Endodermal cell (in vitro differentiated cells): ENCODE measurements at regions not wholly inside any gene's neighbourhood (a gene's known extent, or its start where the extent isn't known, plus 50 kb on each side); places are given as distances from the start of the nearest gene placed in this dataset.

Experiments
- DNase-seq: peaks from one replicate; pipeline ENCODE4 v3.0.0-alpha.2; 2017
- H3K27ac ChIP-seq: 2 replicates; pipeline ENCODE4 v1.5.1; 2013; ENCODE audit warnings: mild to moderate bottlenecking, low read depth, low read length, moderate library complexity
- H3K27me3 ChIP-seq: 2 replicates; pipeline ENCODE4 v1.6.1; 2013; ENCODE audit warnings: mild to moderate bottlenecking, low read length, moderate library complexity; ENCODE audit not compliant: insufficient read depth, control insufficient read depth, poor library complexity, severe bottlenecking
- H3K36me3 ChIP-seq: 2 replicates; pipeline ENCODE4 v1.7.0; 2013; ENCODE audit warnings: mild to moderate bottlenecking, low read length, moderate library complexity; ENCODE audit not compliant: control insufficient read depth, insufficient read depth
- H3K4me1 ChIP-seq: one replicate; pipeline ENCODE4 v1.7.0; 2013; ENCODE audit warnings: low read length; ENCODE audit not compliant: control insufficient read depth, insufficient read depth
- H3K4me3 ChIP-seq: 2 replicates; pipeline ENCODE4 v1.5.1; 2013; ENCODE audit warnings: mild to moderate bottlenecking, low read length, moderate library complexity
- H3K9ac ChIP-seq: 2 replicates; pipeline ENCODE4 v1.6.1; 2013; ENCODE audit warnings: mild to moderate bottlenecking, low read length, moderate library complexity; ENCODE audit not compliant: poor library complexity, severe bottlenecking; ENCODE audit errors: extremely low read depth
- H3K9me3 ChIP-seq: 2 replicates; pipeline ENCODE4 v1.6.1; 2013; ENCODE audit warnings: mild to moderate bottlenecking, low read length, moderate library complexity; ENCODE audit not compliant: control insufficient read depth
- H3K27ac Mint-ChIP-seq: 2 replicates; pipeline ENCODE4 v1.8.0; 2020; ENCODE audit warnings: mixed read lengths
- H3K27me3 Mint-ChIP-seq: 2 replicates; pipeline ENCODE4 v1.8.0; 2021; ENCODE audit warnings: mild to moderate bottlenecking, mixed read lengths; ENCODE audit not compliant: insufficient read depth
- H3K36me3 Mint-ChIP-seq: 2 replicates; pipeline ENCODE4 v1.8.0; 2020; ENCODE audit warnings: low read depth, mixed read lengths
- H3K4me1 Mint-ChIP-seq: 2 replicates; pipeline ENCODE4 v1.8.0; 2020; ENCODE audit warnings: mixed read lengths
- H3K4me3 Mint-ChIP-seq: 2 replicates; pipeline ENCODE4 v1.8.0; 2020; ENCODE audit warnings: mild to moderate bottlenecking, moderate library complexity, mixed read lengths
- H3K9me3 Mint-ChIP-seq: 2 replicates; pipeline ENCODE4 v1.8.0; 2020; ENCODE audit warnings: mild to moderate bottlenecking, mixed read lengths
- CTCF ChIP-seq: fragments of 200-600 bp; sonication (generic); conservative IDR thresholded peaks from 2 replicates; pipeline ENCODE4 v1.5.0; 2021; ENCODE audit warnings: antibody characterized with exemption, mild to moderate bottlenecking
- WGBS, 2 experiments: methylation state at CpG; one replicate each; pipeline versions ENCODE4 v1.1.5 to v1.1.7; 2013; ENCODE audit warnings: missing lambda C conversion rate in 2 of 2, mixed read lengths in 1 of 2; ENCODE audit not compliant: insufficient coverage in 1 of 2, insufficient read length in 1 of 2; 5-methylcytosine and 5-hydroxymethylcytosine counted together

GRCh38 chr11:30775233-30775522 lies 189.0 kb upstream of the MPPED2 start:
- Histone ChIP-seq H3K4me1 (no peaks in the 10 kb centered on the region), H3K9me3 (no peaks in the 10 kb centered on the region), H3K36me3 (no peaks in the 10 kb centered on the region), H3K27me3 (no peaks in the 10 kb centered on the region), H3K27ac (no peak overlapping the region), H3K9ac (no peak overlapping the region), H3K4me3 (no peak overlapping the region)
- WGBS, 2 experiments, result 81 to 86% methylated on average over 1 of the region's 1 CpG
- Mint-ChIP-seq H3K4me3 (no peak overlapping the region), H3K27ac (no peak overlapping the region), H3K27me3 (no peaks in the 10 kb centered on the region), H3K4me1 (peaks cover 5% of the 10 kb centered on the region), H3K9me3 (no peaks in the 10 kb centered on the region), H3K36me3 (no peaks in the 10 kb centered on the region)
- no peak for DNase-seq
- peak; percentile 57 for TF ChIP-seq CTCF

GRCh38 chr11:30774496-30775232 lies 188.5 kb upstream of the MPPED2 start:
- Mint-ChIP-seq H3K36me3 (no peaks in the 10 kb centered on the region), H3K27me3 (no peaks in the 10 kb centered on the region), H3K4me1 (peaks cover 5% of the 10 kb centered on the region), H3K9me3 (no peaks in the 10 kb centered on the region), H3K27ac (no peak overlapping the region), H3K4me3 (no peak overlapping the region)
- DNase-seq, result peak; percentile 65
- Histone ChIP-seq H3K9ac (no peak overlapping the region), H3K27me3 (no peaks in the 10 kb centered on the region), H3K9me3 (no peaks in the 10 kb centered on the region), H3K27ac (no peak overlapping the region), H3K4me3 (no peak overlapping the region), H3K36me3 (no peaks in the 10 kb centered on the region), H3K4me1 (no peaks in the 10 kb centered on the region)
- no peak for TF ChIP-seq CTCF
- WGBS, 2 experiments, result 31 to 49% methylated on average over 5 to 8 of the region's 8 CpGs

GRCh38 chr11:30772908-30773307 lies 186.8 kb upstream of the MPPED2 start:
- DNase-seq, result no peak
- Histone ChIP-seq H3K9ac (no peak overlapping the region), H3K27me3 (no peaks in the 10 kb centered on the region), H3K9me3 (no peaks in the 10 kb centered on the region), H3K4me1 (no peaks in the 10 kb centered on the region), H3K4me3 (no peak overlapping the region), H3K36me3 (no peaks in the 10 kb centered on the region), H3K27ac (no peak overlapping the region)
- peaks cover 5% of the 10 kb centered on the region for H3K4me1 Mint-ChIP-seq
- no peaks in the 10 kb centered on the region for H3K36me3 Mint-ChIP-seq
- H3K27ac Mint-ChIP-seq, result no peak overlapping the region
- TF ChIP-seq CTCF, result no peak
- no peaks in the 10 kb centered on the region for H3K9me3 Mint-ChIP-seq
- 91 to 100% methylated on average over 1 to 2 of the region's 4 CpGs for WGBS, 2 experiments
- no peaks in the 10 kb centered on the region for H3K27me3 Mint-ChIP-seq
- H3K4me3 Mint-ChIP-seq, result no peak overlapping the region
